ENCODE measurements at regions not wholly inside any gene's neighbourhood (a gene's known extent, or its start where the extent isn't known, plus 50 kb on each side); places are given as distances from the start of the nearest gene placed in this dataset.

DNA sequence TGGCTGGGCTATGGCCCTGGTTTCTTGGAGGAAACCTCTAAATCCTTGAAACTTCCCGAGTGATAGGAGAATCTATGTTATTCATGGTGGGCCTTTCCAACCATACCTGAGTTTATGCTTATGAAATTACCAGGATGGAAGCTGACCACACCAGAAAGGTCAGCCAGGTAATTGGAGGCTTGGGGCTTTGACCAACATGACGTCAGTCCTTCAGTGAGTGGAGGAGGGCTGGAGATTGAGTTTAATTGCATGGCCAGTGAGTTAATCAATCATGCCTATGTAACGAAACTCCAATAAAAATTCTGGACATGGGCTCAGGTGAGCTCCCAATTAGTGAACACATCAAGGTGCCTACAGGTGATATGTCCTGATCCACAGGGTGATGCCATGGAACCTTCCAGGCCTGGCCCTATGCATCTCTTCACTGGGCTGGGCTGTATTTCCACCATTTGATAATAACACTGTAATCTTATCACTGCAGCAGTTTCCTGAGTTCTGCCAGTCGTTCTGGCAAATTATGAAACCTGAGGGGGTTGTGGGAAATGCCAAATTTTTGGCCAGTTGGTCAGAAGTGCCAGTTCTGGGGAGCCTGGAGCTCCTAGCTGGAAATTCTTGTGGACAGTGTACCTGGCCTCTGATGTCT, 106.5 kb downstream of the CDH26 start:
- intact Hi-C loops (cut with micrococcal nuclease): no loop called here
- no peak overlapping the region for H3K27ac Mint-ChIP-seq
- DNase-seq (no peak), ATAC-seq (ENCODE audit: low read depth) (no peak)
- no peak overlapping the region for H3K4me3 Mint-ChIP-seq
- ChIA-PET CTCF (no interaction called here), POLR2A (no interaction called here)
- no peaks in the 10 kb centered on the region for H3K27me3 Mint-ChIP-seq
- no peaks in the 10 kb centered on the region for H3K9me3 Mint-ChIP-seq
- no peaks in the 10 kb centered on the region for H3K36me3 Mint-ChIP-seq (ENCODE audit: low read depth)
- TF ChIP-seq, protein P1, sequence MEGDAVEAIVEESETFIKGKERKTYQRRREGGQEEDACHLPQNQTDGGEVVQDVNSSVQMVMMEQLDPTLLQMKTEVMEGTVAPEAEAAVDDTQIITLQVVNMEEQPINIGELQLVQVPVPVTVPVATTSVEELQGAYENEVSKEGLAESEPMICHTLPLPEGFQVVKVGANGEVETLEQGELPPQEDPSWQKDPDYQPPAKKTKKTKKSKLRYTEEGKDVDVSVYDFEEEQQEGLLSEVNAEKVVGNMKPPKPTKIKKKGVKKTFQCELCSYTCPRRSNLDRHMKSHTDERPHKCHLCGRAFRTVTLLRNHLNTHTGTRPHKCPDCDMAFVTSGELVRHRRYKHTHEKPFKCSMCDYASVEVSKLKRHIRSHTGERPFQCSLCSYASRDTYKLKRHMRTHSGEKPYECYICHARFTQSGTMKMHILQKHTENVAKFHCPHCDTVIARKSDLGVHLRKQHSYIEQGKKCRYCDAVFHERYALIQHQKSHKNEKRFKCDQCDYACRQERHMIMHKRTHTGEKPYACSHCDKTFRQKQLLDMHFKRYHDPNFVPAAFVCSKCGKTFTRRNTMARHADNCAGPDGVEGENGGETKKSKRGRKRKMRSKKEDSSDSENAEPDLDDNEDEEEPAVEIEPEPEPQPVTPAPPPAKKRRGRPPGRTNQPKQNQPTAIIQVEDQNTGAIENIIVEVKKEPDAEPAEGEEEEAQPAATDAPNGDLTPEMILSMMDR (IDR thresholded peaks at IDR 0.05): no peak
- no peaks in the 10 kb centered on the region for H3K4me1 Mint-ChIP-seq

DNA sequence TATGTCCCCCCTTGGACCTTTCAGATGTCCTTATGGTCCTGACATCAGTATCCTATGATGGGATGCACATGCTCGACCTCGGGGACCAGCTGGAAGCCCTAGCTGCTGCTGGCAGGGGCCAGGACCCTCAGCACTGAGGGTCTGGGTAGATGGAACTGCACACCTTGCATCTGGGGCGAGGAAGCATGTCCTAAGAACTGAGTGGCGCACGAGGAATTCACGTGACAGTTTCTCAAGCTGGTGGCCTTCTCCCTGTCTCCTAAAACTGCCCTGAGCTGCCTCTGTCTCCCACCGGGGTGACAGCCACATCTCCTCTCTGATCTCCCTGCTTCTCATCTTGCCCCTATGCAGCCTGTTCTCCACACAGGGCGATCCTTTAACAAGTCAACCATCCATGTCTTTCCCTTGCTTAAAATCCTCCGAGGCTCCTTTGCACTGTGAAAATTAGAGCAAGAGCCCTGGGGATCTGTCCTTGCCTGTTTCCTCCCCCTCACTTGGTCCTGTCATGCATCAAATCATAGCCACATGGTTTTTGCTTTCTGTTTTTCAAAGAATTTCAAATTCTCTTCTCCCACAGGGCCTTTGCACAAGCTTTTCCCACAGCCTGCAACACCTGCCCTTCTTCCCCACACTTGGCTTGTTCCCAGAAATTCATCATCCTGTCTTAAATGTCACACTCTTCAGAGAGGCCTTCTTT, 107.7 kb downstream of the CDH26 start:
- Mint-ChIP-seq H3K4me3 (no peak overlapping the region), H3K27ac (no peak overlapping the region), H3K27me3 (no peaks in the 10 kb centered on the region), H3K36me3 (ENCODE audit: low read depth) (no peaks in the 10 kb centered on the region), H3K9me3 (no peaks in the 10 kb centered on the region), H3K4me1 (no peaks in the 10 kb centered on the region)
- DNase-seq (no peak), ATAC-seq (ENCODE audit: low read depth) (no peak)
- CTCF ChIA-PET: no interaction called here
- POLR2A ChIA-PET: no interaction called here
- TF ChIP-seq, protein P1 (IDR thresholded peaks at IDR 0.05): no peak
- intact Hi-C loops (cut with micrococcal nuclease): no loop called here

DNA sequence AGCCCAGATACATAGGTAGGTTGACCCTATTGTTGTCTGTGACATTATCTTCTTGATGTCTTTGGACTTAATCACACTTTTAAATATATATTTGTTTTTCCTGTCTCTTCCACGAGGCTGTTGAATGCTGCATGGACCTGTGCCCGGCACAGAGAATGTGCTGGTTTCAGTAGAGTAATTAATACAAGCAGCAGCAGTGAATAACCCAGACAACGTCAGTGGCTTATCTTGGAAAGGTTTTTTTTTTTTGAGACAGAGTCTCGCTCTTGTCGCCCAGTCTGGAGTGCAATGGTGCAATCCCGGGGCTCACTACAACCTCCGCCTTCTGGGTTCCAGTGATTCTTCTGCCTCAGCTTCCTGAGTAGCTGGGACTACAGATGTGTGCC, 108.2 kb downstream of the CDH26 start:
- no peak overlapping the region for H3K4me3 Mint-ChIP-seq

DNA sequence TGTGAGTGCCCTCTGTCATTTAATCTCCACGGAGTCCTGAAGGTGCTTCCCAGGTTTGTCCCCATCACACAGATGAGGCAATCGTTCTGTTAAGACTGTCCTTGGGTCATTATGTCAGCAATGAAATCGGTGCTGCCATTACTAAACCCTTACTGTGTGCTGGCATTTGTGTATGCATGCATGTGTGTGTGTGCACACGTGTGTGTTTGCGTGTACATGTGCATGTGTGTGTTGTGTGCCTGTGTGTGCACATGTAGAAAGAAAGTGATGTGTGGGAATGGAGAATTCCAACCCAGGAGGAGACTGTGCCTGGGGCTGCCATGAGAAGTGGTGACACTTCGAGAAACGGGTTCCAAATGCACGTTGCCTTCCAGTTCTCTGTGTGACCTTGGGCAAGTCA, 110.3 kb downstream of the CDH26 start:
- intact Hi-C loops (cut with micrococcal nuclease): no loop called here
- POLR2A ChIA-PET: no interaction called here
- Mint-ChIP-seq H3K27ac (no peak overlapping the region), H3K9me3 (no peaks in the 10 kb centered on the region), H3K4me3 (no peak overlapping the region), H3K36me3 (ENCODE audit: low read depth) (no peaks in the 10 kb centered on the region), H3K4me1 (no peaks in the 10 kb centered on the region), H3K27me3 (no peaks in the 10 kb centered on the region)
- CTCF ChIA-PET: no interaction called here
- ATAC-seq (ENCODE audit: low read depth): no peak
- TF ChIP-seq, protein P1 (IDR thresholded peaks at IDR 0.05): no peak
- no peak for DNase-seq

More for the DNA sequence above, 108.2 kb downstream of the CDH26 start:
- no peaks in the 10 kb centered on the region for H3K36me3 Mint-ChIP-seq (ENCODE audit: low read depth)
- H3K27ac Mint-ChIP-seq: no peak overlapping the region
- ATAC-seq (ENCODE audit: low read depth) (no peak), DNase-seq (no peak)
- intact Hi-C loops (cut with micrococcal nuclease): no loop called here
- H3K27me3 Mint-ChIP-seq: no peaks in the 10 kb centered on the region
- TF ChIP-seq, protein P1 (IDR thresholded peaks at IDR 0.05): no peak
- no peaks in the 10 kb centered on the region for H3K9me3 Mint-ChIP-seq
- H3K4me1 Mint-ChIP-seq: no peaks in the 10 kb centered on the region
- ChIA-PET POLR2A (no interaction called here), CTCF (no interaction called here)

DNA sequence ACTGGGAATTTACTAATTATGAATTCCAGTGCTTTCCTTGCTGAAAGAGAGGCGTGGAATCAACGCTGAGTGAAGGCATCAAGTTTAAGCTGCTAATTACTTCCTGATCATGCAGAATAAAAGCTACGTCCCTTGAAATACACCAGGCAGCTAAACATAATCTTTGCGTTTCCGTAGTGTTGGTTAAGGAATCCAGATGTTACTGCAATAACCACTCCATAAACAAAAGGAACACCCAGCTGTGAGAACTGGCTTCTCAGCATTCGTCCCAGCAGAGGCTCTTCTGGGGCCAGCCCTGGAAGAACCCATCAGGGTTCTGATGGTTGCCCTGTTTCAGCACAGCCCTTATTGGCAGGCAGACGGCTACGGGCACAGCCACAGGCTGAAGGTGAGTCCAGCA, 111.4 kb downstream of the CDH26 start:
- intact Hi-C loops (cut with micrococcal nuclease): no loop called here
- ATAC-seq (ENCODE audit: low read depth): no peak

More for the DNA sequence above, 111.4 kb downstream of the CDH26 start:
- no peaks in the 10 kb centered on the region for H3K36me3 Mint-ChIP-seq (ENCODE audit: low read depth)
- no peaks in the 10 kb centered on the region for H3K4me1 Mint-ChIP-seq
- H3K9me3 Mint-ChIP-seq: no peaks in the 10 kb centered on the region
- no peak for DNase-seq
- H3K4me3 Mint-ChIP-seq: no peak overlapping the region
- H3K27me3 Mint-ChIP-seq: no peaks in the 10 kb centered on the region
- H3K27ac Mint-ChIP-seq: no peak overlapping the region
- TF ChIP-seq, protein P1 (IDR thresholded peaks at IDR 0.05): no peak
- ChIA-PET CTCF (no interaction called here), POLR2A (no interaction called here)

All from activated B cell treated with CpG ODN at 0.5 μM for 24 hours (primary cell).